Ovary (tissue), 7 donors: ENCODE measurements at regions not wholly inside any gene's neighbourhood (a gene's known extent, or its start where the extent isn't known, plus 50 kb on each side); places are given as distances from the start of the nearest gene placed in this dataset.

ENCODE experiments used
- DNase-seq, 5 donors: peaks; one replicate each; pipeline ENCODE4 v3.0.0-alpha.2; 2019 to 2020
- H3K27ac ChIP-seq, 2 donors: fragments of 200-600 bp; one replicate each; pipeline versions ENCODE4 v1.5.1 to v1.8.0; 2019 to 2022
- H3K27me3 ChIP-seq: fragments of 200-600 bp; one replicate; pipeline ENCODE4 v1.8.0; 2022
- H3K36me3 ChIP-seq: fragments of 200-600 bp; sonication (generic); one replicate; pipeline ENCODE4 v1.5.1; 2019
- H3K4me1 ChIP-seq: one replicate; pipeline ENCODE4 v1.8.1; 2013; ENCODE audit warnings: mild to moderate bottlenecking, moderate library complexity; ENCODE audit not compliant: insufficient read depth
- H3K4me3 ChIP-seq: fragments of 200-600 bp; sonication (generic); one replicate; pipeline ENCODE4 v1.5.1; 2017
- H3K9me3 ChIP-seq, 2 donors: fragments of 200-600 bp in 1 of 2; sonication (generic) in 1 of 2; one replicate each; pipeline versions ENCODE4 v1.5.1 to v1.8.1; 2013 to 2019; ENCODE audit warnings: mild to moderate bottlenecking in 1 of 2, moderate library complexity in 1 of 2
- CTCF ChIP-seq, 3 donors: fragments of 450-650 bp in 2 of 3; fragments of 200-600 bp in 1 of 3; IDR thresholded peaks; one replicate each; pipeline versions ENCODE4 v1.5.1 to v1.8.0; 2016 to 2022; ENCODE audit warnings: antibody characterized with exemption in 3 of 3, mild to moderate bottlenecking in 1 of 3
- EP300 ChIP-seq: sonication (generic); formaldehyde crosslinking; IDR thresholded peaks from one replicate; pipeline ENCODE4 v1.6.1; 2017; ENCODE audit warnings: antibody characterized with exemption
- POLR2A ChIP-seq: fragments of 450-650 bp; IDR thresholded peaks from one replicate; pipeline ENCODE4 v1.6.1; 2017; ENCODE audit warnings: antibody characterized with exemption, mild to moderate bottlenecking, moderate library complexity
- WGBS, 3 donors: extraction: QIAGEN DNeasy Blood & Tissue Kit in 1 of 3; methylation state at CpG; one replicate each; pipeline versions ENCODE4 v1.1.5 to v1.1.7; 2013 to 2017; 5-methylcytosine and 5-hydroxymethylcytosine counted together
- intact Hi-C, 4 donors: fragments of 100-400 bp; cut with DNase I; formaldehyde crosslinking; loops; one replicate each; pipeline versions ENCODE4 v1.11.0 to v1.15.1; 2022 to 2023
- donor health status: DM: no; HTN: no; CAD: no; lungs with moderate emphysema.
- donor health status: DM: no; HTN: no; CAD: no.
- donor health status: Bipolar disorder and iron deficiency.
- donor health status: DM: no; HTN: no; CAD: no.
- donor health status: DM: yes; HTN: yes; CAD: no.

GRCh38 chr10:124219655-124220054 lies 126.3 kb upstream of the CHST15 start:
- 80 to 83% (median 82%) methylated on average over 7 of the region's 7 CpGs for WGBS, 3 donors
- H3K36me3 ChIP-seq: no peaks in the 10 kb centered on the region
- no peak overlapping the region for H3K4me3 ChIP-seq
- no peak overlapping the region for H3K27ac ChIP-seq
- no peaks in the 10 kb centered on the region for H3K9me3 ChIP-seq
- no peak for DNase-seq
- H3K4me1 ChIP-seq: peaks cover 11% of the 10 kb centered on the region
- H3K27me3 ChIP-seq: no peaks in the 10 kb centered on the region
- TF ChIP-seq CTCF (IDR thresholded peaks at IDR 0.05): no peak
- no peak for TF ChIP-seq POLR2A
- TF ChIP-seq EP300: no peak
- intact Hi-C loops: no loop called here

GRCh38 chr10:124219062-124219461 lies 125.7 kb upstream of the CHST15 start:
- intact Hi-C loops: no loop called here
- DNase-seq: no peak
- no peak overlapping the region for H3K27ac ChIP-seq
- H3K9me3 ChIP-seq: no peaks in the 10 kb centered on the region
- no peaks in the 10 kb centered on the region for H3K27me3 ChIP-seq
- TF ChIP-seq EP300: no peak
- H3K4me1 ChIP-seq: peaks cover 11% of the 10 kb centered on the region
- no peak overlapping the region for H3K4me3 ChIP-seq
- WGBS, 3 donors: 85 to 88% (median 87%) methylated on average over 12 of the region's 12 CpGs
- no peaks in the 10 kb centered on the region for H3K36me3 ChIP-seq

- no peak for DNase-seq
Observed at GRCh38 chr10:124217906-124218804, 124.8 kb upstream of the CHST15 start.

GRCh38 chr10:124217031-124217430 lies 123.6 kb upstream of the CHST15 start:
- WGBS, 3 donors: 82 to 92% (median 87%) methylated on average over 9 of the region's 9 CpGs
- no peak overlapping the region for H3K4me3 ChIP-seq
- peaks cover 11% of the 10 kb centered on the region for H3K4me1 ChIP-seq
- H3K36me3 ChIP-seq: no peaks in the 10 kb centered on the region
- no peaks in the 10 kb centered on the region for H3K9me3 ChIP-seq
- TF ChIP-seq POLR2A (no peak), CTCF (IDR thresholded peaks at IDR 0.05) (no peak), EP300 (no peak)
- DNase-seq: no peak
- no peak overlapping the region for H3K27ac ChIP-seq
- intact Hi-C loops: no loop called here
- H3K27me3 ChIP-seq: no peaks in the 10 kb centered on the region

More at GRCh38 chr10:124217906-124218804, 124.8 kb upstream of the CHST15 start:
- Histone ChIP-seq H3K9me3 (no peaks in the 10 kb centered on the region), H3K27me3 (no peaks in the 10 kb centered on the region), H3K27ac (no peak overlapping the region), H3K36me3 (no peaks in the 10 kb centered on the region), H3K4me1 (peaks cover 11% of the 10 kb centered on the region), H3K4me3 (no peak overlapping the region)
- 91 to 92% (median 92%) methylated on average over 12 of the region's 12 CpGs for WGBS, 3 donors
- intact Hi-C loops: no loop called here
- no peak for TF ChIP-seq EP300
- TF ChIP-seq CTCF (IDR thresholded peaks at IDR 0.05): no peak
- no peak for TF ChIP-seq POLR2A
